Peyer's patch (tissue), 4 donors: ENCODE measurements at regions not wholly inside any gene's neighbourhood (a gene's known extent, or its start where the extent isn't known, plus 50 kb on each side); places are given as distances from the start of the nearest gene placed in this dataset.

Experiments used
- POLR2A ChIP-seq, 2 donors: fragments of 450-650 bp; IDR thresholded peaks; one replicate each; pipeline ENCODE4 v1.5.1; 2017; ENCODE audit warnings: antibody characterized with exemption in 2 of 2, mild to moderate bottlenecking in 2 of 2, moderate library complexity in 2 of 2
- TF ChIP-seq, protein P1 (sequence below), 6 experiments: fragments of 450-650 bp in 4 of 6; fragments of 200-600 bp in 2 of 6; sonication (generic) in 1 of 6; IDR thresholded peaks; one replicate each; pipeline ENCODE4 v1.5.1; 2017 to 2019; ENCODE audit warnings: antibody characterized with exemption in 6 of 6, mild to moderate bottlenecking in 3 of 6, moderate library complexity in 1 of 6

DNA sequence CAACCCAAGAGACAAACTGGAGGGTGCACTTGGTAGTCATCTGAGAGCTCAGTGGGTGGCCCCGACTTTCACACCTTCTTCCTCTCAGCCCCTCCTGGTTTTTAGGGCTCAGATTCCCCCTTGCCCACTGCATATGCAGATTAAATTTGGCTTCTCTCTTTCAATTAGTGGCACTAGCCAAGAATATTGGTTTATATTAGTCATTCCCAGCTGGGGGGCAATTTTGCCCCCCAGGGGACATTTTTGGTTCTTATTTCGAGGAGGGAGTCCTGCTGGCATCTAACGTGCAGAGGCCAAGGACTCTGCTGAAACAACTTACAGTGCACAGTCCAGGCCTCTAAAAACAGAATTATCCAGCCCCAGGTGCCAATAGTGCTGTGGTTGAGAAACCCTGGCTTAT, 216.0 kb downstream of the RPS24 start:
- no peak for TF ChIP-seq POLR2A (IDR thresholded peaks at IDR 0.05)
- TF ChIP-seq, protein P1, sequence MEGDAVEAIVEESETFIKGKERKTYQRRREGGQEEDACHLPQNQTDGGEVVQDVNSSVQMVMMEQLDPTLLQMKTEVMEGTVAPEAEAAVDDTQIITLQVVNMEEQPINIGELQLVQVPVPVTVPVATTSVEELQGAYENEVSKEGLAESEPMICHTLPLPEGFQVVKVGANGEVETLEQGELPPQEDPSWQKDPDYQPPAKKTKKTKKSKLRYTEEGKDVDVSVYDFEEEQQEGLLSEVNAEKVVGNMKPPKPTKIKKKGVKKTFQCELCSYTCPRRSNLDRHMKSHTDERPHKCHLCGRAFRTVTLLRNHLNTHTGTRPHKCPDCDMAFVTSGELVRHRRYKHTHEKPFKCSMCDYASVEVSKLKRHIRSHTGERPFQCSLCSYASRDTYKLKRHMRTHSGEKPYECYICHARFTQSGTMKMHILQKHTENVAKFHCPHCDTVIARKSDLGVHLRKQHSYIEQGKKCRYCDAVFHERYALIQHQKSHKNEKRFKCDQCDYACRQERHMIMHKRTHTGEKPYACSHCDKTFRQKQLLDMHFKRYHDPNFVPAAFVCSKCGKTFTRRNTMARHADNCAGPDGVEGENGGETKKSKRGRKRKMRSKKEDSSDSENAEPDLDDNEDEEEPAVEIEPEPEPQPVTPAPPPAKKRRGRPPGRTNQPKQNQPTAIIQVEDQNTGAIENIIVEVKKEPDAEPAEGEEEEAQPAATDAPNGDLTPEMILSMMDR (IDR thresholded peaks at IDR 0.05) = no peak
